ENCODE measurements at regions not wholly inside any gene's neighbourhood (a gene's known extent, or its start where the extent isn't known, plus 50 kb on each side); places are given as distances from the start of the nearest gene placed in this dataset.
"Not testable (repeated sequence)": the region's sequence is repeated elsewhere in the genome, so short reads cannot be mapped to it uniquely, and the experiment has no call there.

- DNase-seq (ENCODE audit: low read depth, low spot score), result not testable (repeated sequence)
Measured at GRCh38 chr6:86872810-86873209, 64.5 kb upstream of the HTR1E start.

GRCh38 chr6:86871681-86872080, 65.6 kb upstream of the HTR1E start:
- no peak for DNase-seq (ENCODE audit: low read depth, low spot score)

GRCh38 chr6:86869500-86869899, 67.8 kb upstream of the HTR1E start:
- DNase-seq (ENCODE audit: low read depth, low spot score), result no peak

GRCh38 chr6:86859513-86859912, 77.8 kb upstream of the HTR1E start:
- DNase-seq (ENCODE audit: low read depth, low spot score), result no peak

GRCh38 chr6:86858970-86859369, 78.4 kb upstream of the HTR1E start:
- no peak for DNase-seq (ENCODE audit: low read depth, low spot score)

GRCh38 chr6:86857783-86858182, 79.5 kb upstream of the HTR1E start:
- DNase-seq (ENCODE audit: low read depth, low spot score), result no peak

GRCh38 chr6:86856937-86857563, 80.3 kb upstream of the HTR1E start:
- DNase-seq (ENCODE audit: low read depth, low spot score), result peak; percentile 54

- no peak for DNase-seq (ENCODE audit: low read depth, low spot score)
Measured at GRCh38 chr6:86856379-86856778, 80.9 kb upstream of the HTR1E start.

GRCh38 chr6:86848986-86849385, 88.3 kb upstream of the HTR1E start:
- DNase-seq (ENCODE audit: low read depth, low spot score), result no peak

GRCh38 chr6:86832686-86833085, 104.6 kb upstream of the HTR1E start:
- DNase-seq (ENCODE audit: low read depth, low spot score), result no peak

GRCh38 chr6:86825436-86825835, 111.9 kb upstream of the HTR1E start:
- no peak for DNase-seq (ENCODE audit: low read depth, low spot score)

- DNase-seq (ENCODE audit: low read depth, low spot score), result no peak
Measured at GRCh38 chr6:86822747-86823146, 114.6 kb upstream of the HTR1E start.

GRCh38 chr6:86820750-86821149, 116.6 kb upstream of the HTR1E start:
- no peak for DNase-seq (ENCODE audit: low read depth, low spot score)

- no peak for DNase-seq (ENCODE audit: low read depth, low spot score)
Measured at GRCh38 chr6:86793649-86794048, 143.7 kb upstream of the HTR1E start.

GRCh38 chr6:86791476-86791875, 145.9 kb upstream of the HTR1E start:
- DNase-seq (ENCODE audit: low read depth, low spot score), result no peak

- DNase-seq (ENCODE audit: low read depth, low spot score), result no peak
Measured at GRCh38 chr6:86789779-86790411, 147.4 kb upstream of the HTR1E start.

- no peak for DNase-seq (ENCODE audit: low read depth, low spot score)
Measured at GRCh38 chr6:86782328-86782727, 155.0 kb upstream of the HTR1E start.

GRCh38 chr6:86780923-86781322, 156.4 kb upstream of the HTR1E start:
- no peak for DNase-seq (ENCODE audit: low read depth, low spot score)

- no peak for DNase-seq (ENCODE audit: low read depth, low spot score)
Measured at GRCh38 chr6:86775893-86776292, 161.4 kb upstream of the HTR1E start.

GRCh38 chr6:86765211-86765610, 172.1 kb upstream of the HTR1E start:
- DNase-seq (ENCODE audit: low read depth, low spot score), result no peak

- not testable (repeated sequence) for DNase-seq (ENCODE audit: low read depth, low spot score)
Measured at GRCh38 chr6:86759953-86760352, 177.4 kb upstream of the HTR1E start.

- no peak for DNase-seq (ENCODE audit: low read depth, low spot score)
Measured at GRCh38 chr6:86756640-86757229, 180.6 kb upstream of the HTR1E start.

GRCh38 chr6:86744048-86744447, 193.3 kb upstream of the HTR1E start:
- no peak for DNase-seq (ENCODE audit: low read depth, low spot score)
